ENCODE measurements at regions not wholly inside any gene's neighbourhood (a gene's known extent, or its start where the extent isn't known, plus 50 kb on each side); places are given as distances from the start of the nearest gene placed in this dataset.

DNA sequence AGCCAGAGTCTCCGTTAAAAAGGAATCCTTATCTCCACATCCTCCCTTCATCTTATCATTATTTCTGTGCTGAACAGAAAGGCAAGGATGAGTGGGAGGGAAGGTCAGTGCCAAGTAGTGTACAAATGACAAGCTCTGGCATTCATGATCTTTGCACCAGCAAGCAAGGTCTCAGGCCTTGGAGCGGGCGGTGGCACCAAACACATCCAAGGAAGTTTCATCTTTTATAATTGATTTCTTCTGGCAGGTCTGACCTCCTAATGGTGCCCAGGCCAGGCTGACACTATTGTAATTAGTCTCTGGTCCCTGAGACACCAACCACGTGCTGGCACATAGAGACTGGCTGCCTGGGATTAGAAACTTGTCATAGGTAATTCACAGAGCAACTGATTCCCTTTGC is 336.6 kb downstream of the EN1 start:
- DNase-seq, result no peak

DNA sequence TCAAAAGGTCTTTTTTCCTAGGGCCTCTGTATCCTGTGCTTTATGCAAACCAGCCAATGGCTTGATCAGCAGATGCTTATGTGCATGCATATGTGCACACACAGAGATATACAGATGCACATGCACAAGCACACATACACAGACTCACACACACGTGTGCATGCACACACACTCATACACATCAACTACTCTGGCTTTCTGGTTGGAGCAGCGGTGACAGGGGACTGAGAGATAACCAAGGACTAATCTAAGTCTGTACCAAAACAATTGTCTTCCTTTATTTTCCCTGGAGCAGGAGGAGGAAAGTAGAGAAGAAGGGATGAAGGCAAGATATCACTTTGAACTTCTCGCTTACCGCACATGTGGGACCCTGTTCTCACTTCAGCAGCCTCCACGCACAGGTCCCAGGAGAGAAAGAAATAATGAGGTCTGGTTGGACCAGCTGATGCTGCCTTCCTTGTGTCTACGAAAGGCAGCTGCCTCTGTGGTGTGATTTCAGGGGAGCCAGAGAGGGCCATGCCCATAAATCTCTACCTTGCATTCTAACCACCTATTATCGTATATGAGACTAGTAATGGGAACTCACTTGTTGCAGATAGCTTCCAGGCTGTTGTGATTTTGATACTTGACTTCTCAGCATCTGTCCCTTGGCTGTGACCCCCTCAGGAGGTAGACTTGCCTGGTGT is 338.0 kb downstream of the EN1 start:
- DNase-seq, result no peak

DNA sequence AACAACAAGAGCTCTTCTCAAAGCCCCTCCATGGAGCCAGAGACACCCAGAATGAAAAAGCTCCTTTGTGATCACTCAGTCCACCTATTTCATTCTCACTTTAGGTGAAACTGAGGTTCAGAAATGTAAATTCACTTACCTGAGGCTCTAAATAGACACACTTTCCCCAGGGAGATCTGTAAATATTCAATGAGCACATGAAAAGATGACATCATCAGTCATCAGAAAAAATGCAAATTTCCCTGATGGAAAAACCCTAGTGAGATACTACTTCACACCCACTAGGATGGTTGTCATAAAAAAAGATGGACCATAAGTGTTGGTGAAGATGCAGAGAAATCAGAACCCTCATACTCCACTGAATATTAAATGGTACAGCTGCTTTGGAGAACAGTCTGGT is 339.2 kb downstream of the EN1 start:
- DNase-seq, result no peak

DNA sequence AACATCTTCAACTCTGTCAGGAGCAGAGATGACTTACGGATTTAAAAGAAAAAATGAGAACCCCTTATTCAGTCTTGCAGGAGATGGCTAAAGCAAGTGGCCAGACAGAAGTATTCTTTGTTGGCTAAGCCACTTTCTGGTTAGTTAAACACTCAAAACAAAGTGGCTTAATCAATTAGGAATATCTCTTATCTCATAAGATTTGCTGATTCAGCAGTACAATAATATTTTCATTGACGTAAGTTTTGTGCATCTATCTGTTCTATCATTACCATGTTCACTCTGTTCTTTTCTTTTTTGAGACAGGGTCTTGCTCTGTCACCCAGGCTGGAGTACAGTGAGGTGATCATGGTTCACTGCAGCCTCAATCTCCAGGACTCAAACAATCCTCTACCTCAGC is 342.0 kb downstream of the EN1 start:
- DNase-seq, result no peak

DNA sequence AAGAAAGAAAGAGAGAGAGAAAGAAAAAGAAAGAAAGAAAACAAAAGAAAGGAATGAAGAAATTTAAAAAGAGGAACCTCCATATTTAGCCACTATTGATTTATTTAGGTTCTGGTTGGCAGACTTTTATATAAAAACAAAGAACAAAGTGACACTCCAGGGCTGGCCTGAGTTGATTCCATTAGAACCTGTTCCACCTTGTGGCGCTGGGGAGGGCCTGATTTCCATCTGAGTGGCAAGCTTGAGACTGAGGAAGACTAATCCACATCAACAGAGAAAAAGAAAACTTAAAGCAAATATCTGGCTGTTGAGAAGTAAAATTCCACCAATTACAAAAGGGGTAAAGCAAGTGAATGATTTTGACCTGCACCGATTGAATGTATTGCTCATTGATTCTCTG is 345.3 kb downstream of the EN1 start:
- DNase-seq, result no peak

DNA sequence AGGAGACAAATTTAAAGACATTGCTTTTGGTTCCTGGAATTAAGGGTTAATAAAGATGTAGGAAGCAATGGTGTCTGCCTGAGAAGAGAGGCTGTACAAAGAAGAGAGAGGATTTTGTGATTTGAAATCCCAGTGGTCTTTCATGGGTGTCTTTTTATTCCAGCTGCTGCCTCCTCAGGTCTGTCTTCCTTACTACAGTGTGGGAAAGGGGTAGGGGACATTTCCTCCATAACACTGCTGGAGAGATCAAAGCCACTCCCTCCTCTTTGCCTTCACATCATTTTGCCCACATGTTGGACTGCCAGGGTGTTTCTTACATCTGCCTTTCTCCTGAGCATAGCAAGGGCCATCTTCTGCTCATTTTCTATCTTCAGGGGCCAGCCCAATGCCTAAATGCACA is 348.5 kb downstream of the EN1 start:
- DNase-seq, result no peak

DNA sequence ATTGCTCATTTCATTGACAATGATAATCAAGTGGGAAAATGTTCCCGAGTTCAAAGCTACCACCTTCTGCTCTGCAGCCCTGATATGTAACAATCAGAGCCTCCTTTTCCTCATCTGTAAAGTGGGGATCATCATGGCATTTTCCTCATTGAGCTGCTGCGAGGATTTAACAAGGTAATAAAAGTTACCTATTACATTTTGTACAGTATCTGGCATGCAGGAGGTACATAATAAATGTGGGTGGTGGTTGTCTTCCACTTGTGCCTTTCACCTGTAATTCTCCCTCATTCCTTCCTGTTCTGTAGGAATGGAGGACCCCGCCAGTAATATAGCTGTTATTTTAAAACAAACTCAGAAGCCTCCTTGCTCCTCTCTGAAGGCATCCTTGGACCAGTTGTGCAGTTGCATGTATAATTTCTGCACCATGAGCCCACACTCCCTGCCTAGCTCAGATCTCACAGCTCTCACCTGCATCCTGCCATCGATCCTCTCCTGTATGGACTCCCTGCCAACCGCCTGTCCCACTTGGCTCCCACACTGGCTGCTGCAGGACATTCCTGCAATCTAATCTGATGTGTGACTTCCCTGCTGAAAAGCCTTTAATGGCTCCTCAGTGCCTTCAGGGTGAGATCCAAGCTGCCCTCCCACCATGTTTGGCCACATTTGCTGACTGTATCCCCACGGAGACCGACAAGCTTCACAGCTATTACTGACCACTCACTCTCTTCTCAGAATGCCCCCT is 350.4 kb downstream of the EN1 start:
- DNase-seq, result no peak

DNA sequence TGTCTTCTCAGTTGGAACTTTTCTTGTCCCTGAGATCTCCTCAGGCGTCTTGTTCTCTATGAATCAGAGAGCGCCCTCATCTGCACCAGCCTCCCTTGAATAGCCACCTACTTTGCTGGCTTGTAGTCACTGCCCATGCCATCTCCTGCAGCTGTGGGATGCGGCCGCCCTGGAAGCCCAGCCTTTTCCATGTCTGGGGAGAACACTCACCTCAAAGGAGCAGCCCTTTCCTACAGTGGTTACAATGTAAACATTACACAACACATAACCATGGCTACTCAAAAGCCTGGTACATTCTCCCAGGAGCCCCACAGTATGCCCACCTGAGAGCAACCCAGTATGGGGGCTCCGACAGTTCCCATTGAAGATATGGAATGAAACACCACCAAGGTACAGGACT is 351.0 kb downstream of the EN1 start:
- DNase-seq, result no peak

DNA sequence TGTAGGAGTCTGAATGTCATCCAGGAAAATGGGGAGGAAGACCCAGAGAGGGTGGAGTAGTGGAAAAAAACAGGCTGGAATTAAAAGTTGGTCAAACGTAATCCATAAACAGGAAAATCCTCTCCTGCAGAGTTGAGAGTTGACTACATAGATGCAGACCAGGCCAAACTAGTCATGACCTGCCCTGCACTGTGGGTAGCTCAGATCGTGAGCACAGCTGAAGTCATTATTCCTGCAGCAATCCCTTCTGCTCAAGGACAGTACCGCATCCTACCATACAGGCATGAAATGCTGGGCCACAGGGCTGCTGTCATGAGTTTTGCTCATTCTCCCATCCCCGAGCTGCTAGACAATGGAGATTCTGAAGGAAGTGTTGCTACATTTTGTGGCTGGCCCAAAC is 352.2 kb downstream of the EN1 start:
- DNase-seq, result no peak

DNA sequence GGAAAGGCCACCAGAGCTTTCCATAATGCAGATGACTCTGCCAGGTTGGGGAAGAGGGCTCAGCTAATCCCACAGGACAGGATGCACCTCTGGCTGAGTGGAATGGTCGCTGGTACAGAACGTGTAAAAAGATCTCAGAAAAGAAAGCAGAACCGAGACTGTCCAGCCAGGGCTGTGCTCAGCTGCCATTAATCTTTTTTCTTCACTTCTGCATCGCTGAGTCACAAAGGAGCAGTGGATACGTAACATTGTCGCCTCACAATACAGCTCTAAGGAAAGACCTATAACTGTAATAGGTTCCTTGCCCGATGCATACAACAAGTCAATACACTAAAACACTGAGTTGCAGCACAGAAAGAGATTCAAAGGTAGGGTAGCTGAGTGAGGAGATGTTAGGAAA is 354.2 kb downstream of the EN1 start:
- DNase-seq, result no peak

DNA sequence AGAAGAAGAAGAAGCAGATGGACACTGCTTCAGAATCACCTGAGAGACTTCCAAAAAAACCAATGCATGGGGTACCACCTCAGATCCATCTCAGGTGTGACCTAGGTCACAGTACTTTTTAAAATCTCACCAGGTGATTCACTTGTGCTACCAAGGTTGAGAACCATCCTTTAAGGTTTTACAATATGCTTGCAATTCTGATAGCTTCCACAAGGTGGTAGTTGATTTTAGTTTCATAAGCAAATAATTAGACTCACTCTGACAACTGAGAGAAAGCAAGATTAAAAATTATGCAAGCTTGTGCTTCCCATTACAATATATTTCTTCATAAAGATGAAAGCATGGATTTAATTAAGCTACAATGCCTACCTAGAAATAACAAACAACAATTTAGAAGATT is 355.1 kb downstream of the EN1 start:
- no peak for DNase-seq

DNA sequence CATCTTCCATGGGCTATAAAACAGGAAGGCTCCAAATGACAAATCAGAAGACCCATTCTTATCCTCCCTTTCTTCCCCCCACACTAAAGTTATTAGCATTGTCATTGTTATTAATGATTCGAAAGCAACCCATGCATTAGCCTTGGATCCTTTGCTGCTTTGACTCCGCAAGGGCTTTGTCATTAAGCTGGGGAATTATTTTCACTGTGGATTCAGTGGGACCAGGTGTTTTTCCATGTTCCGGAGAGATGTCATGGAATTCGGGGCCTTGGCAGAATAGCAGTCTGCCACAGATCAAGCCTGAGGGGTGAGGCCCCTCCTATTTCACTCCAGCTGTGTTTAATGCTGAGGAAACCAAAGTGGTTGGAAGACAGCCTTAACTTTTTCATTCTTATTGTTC is 357.1 kb downstream of the EN1 start:
- DNase-seq, result no peak

DNA sequence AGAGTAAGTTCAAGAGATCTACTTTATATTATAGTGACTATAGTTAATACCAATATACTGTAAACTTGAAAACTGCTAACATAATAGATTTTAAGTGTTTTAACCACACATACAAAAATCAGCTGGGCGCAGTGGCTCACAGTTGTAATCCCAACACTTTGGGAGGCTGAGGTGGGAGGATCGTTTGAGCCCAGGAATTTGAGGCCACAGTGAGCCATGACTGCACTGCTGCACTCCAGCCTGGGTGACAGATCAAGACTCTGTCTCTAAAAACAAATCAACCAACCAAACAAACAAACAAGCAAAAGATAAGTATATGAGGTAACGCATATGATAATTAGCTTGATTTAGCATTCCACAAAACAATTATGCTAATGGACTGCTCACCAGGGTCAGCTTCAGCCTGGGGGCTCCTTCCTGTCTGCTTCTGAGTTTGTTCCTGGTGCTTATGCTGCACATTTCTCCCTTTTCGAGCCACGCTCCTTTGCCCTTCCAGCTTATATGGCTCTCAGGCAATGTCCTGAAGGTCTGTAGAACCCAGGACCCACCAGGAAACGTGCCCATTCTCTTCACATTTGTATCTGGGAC is 357.6 kb downstream of the EN1 start:
- no peak for DNase-seq

DNA sequence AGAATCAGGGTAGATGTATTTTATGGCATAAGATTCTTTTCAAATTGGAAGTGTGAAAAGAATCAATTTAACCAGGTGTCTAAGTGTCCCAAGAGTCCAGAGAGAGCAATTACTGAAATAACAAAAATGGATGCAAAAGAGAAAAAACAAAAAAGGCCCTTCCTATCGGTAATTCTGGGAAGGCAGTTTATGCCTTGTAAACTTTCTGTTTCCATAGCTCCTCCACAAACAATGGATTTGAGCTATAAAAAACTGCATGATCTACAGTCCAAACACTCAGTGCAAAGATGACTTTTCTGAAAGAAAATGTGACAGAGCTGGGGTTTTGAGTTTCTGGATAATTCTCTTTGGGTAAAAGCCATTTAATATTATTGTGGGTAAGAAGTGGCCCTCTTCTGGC is 366.1 kb downstream of the EN1 start:
- no peak for DNase-seq

DNA sequence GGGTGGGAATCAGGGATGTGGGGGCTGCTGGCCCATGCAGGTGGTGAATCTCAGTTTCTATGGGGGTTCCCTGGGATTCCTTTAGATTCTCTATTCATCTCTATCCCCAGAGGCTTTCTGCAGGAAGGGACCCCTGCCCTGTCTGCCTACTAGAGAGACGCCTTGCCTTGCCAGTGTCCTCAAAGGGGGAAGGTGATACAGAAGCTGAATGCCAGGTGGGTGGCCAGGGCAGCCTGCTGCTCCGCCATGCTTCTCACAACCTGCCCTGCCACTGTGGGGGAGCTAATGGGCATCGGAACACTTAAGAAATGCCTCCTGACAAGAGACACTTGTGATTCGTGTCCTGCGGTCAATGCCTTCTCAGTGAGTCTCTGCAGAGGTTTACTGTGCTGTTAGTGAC is 368.4 kb downstream of the EN1 start:
- DNase-seq, result no peak

DNA sequence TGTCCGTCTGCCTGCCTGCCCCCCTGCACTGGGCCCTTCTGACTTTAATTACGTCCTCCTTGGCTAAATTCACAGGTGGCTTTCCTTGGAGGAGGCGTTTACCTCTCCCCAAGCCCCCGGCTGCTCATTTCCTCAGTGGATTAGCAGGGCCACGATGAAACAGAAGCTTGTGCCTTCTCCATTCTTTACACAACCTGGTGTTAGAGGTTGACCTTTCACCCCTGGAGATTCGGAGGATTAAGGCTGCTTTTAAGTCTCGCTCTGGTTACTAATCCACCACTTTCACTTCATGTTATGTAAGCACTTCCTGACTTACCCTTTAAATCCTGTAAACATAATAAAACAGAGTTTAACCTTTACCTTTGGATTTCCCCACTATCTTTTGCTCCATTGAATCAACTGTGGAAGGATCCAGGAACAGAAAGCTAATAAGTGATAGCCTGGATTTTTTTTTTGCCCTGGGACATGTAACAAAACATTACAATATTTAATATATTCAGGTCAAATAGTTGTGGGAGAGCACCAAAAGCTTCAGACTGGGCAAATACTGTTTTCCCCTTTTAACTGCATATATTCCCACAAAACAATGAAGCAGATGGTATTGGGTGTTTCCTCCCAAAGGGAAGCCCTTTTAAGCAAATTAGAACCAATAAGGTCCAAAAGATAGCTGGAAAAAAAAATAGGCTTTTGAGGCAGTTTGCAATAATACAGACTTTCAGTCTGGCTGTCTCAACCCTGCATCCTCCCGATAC is 370.2 kb downstream of the EN1 start:
- no peak for DNase-seq

DNA sequence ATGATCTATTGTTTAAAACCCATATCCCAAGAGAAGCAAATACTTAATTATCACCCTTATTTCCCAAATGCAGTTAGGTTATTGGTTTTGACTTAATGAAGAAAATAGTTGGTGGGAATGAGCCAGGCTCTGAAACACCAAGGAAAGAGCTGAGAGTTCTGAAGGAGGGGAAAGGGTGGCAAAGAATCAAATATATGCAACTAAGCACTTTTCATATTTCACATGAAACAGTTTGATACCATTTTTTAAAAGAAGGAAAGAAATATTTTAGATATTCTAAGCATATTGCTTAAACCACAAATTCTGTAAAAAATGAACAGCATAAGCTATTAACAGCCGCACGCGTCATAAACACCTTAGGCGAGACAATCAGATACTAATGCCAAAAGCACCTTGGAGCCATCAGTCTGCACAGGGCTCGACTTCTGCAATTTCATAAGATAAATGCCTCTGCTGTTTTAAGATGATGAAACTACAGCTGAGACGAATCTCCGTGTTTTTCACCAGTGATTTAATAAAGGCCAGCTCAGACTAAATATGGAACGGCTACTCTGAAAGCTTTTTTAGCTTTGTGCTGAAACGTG is 371.7 kb downstream of the EN1 start:
- DNase-seq, result no peak

DNA sequence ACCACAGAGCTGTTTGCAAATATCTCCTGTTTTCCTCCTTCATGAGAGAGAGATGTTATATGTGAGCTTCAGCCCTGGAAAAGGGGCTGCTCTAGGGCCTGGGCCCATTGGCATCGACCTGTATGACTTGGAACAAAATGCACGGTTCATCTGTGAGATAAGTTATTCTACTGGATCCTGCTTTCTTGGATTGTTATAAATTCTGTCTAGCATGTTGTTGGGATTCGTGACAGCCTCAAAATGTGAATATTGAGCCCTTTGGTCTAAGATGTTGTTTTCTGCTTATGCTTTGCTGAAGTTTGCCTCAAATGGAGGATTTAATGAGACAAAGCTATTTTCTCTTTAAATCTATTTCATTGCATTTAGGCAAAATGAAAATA is 372.9 kb downstream of the EN1 start:
- DNase-seq, result no peak

DNA sequence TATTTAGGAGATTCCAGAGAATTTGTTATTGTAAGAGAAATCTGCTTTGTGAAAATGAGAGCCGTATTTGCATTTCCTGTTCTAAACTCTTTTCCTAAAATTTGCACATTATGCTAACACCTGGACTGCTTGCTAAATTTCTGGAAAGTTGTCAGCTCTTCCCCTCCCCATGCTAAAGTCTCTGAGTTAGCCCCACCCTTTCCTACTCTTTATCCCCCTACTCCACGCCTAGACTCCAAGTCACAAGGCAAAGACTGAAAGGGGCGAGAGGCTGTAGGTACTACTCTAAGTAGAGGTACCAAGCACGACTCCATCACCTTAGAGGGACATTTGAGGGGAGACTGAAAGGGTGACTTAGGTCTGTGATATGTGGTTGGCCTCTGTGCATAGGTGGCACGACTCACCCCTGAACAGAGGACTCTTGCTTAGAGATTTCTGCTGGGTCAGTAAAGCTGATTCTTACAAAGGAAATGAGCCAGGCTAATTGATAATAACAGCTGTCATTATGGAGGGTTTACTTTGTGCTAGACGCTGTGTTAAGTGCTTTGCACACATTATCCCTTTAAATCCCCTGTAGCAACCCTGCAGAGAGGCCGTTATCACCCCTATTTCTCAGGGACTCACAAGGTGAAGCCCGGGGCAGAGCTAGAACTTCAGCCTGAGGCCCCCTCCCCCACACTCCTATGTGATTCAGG is 373.5 kb downstream of the EN1 start:
- DNase-seq, result no peak

DNA sequence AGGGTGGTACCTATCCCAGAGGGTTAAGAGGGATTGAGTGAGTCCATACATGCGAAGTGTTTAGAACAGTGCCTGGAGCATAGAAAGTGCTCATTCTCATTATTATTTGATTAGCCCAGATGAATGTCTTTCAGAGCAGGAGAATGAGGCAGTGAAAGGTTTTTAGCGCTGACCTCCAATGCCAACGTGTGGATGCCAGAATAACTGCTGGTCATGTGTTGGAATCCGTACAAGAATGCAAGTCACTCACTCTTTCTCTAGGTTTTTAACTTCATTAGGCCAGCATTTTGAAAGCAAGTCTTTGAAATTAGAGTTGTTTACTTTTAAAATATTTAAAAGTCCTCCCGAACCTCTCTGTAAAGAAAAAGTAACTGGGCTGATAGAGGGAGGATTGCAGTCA is 374.2 kb downstream of the EN1 start:
- no peak for DNase-seq

DNA sequence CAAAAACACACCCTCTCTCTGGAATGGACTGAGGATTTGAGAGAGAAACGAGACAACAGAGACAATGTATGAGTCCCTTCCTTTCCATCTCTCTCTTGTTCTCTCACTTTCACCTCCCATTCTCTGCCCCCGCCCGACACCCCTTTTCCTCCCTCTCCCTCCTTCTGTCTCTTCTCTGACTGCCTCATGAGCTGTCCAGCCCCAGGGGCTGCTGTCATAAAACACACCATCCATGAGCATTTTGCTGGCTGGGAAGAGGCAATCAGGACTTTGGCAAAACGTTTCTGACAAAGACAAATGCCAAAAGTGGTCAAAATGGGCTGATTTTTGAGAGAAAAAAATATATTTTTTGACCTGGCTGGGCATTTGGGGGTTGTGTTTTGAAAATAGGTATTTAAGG is 377.2 kb downstream of the EN1 start:
- DNase-seq, result no peak

DNA sequence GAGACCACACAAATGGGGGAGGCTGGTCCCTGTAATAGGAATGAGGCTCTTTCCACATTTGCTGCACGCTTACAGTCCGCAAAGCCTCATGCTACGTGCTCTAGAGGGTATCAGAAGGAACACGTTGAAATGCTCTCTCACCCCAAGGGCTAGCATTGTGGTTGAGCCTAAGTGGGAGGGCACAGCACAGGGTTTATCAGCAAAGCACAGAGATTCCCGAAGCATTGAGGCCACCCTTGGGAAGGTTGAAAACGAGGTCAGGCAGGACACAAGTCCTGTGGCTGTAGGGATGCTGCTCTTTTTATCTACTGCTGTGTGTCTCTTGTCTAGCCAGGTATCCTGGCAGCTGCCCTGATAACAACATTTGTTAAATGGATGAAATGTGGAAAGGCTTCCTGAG is 378.3 kb downstream of the EN1 start:
- no peak for DNase-seq
